NCI-H128 (cell line): ENCODE measurements at regions not wholly inside any gene's neighbourhood (a gene's known extent, or its start where the extent isn't known, plus 50 kb on each side); places are given as distances from the start of the nearest gene placed in this dataset.

ENCODE experiments used
- DNase-seq: peaks from one replicate; lab custom pipeline; 2025; ENCODE audit not compliant: unreplicated experiment; lab: John Stamatoyannopoulos, UW

- DNase-seq = no peak
These were observed 288.0 kb downstream of the ADGB start for GRCh38 chr6:146886587-146887446.

- DNase-seq = no peak
These were observed 288.8 kb downstream of the ADGB start for GRCh38 chr6:146887447-146888077.

DNA sequence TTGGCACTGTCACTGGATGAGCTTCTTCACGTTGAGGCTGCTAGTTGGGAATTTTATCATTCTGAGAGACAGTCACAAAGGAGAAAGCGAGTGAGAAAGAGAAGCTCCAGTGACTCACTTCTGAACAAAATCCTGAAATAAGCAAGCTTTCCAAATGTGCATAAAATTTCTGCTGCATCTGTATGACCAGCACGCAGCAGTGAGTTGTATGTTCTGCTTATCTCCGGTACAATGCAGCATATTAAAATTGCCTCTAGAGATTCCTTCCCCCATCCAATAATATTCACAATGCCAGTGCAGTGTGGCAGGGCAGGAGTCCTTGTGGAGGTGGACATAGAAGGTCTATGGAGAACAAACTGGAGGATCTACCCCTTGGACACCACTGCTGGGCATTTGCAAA lies 290.5 kb downstream of the ADGB start:
- no peak for DNase-seq

DNA sequence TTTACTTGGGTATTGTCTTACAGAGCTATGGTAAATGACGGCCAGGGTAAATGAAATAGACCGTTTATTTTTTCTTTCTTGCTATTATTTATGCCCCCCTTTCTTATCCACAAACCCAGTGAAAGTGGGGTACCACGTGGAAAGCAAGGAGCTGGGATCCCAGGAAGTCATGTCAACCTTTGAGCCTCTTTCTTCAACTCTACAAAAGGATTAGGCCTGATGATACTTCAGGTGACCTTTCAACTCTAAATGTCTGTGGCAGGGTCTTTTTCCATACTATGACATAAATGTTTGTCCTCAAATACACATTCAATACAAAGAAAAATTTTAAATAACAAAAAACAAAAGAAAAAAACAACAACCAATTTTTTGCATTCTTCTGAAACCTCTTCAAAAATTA lies 291.4 kb downstream of the ADGB start:
- no peak for DNase-seq

GRCh38 chr6:146890644-146891434 lies 292.1 kb downstream of the ADGB start:
- DNase-seq = no peak

- no peak for DNase-seq
These were observed 293.0 kb downstream of the ADGB start for GRCh38 chr6:146891615-146892265.

GRCh38 chr6:146892283-146892612 lies 293.5 kb downstream of the ADGB start:
- no peak for DNase-seq

GRCh38 chr6:146892613-146893401 lies 294.0 kb downstream of the ADGB start:
- no peak for DNase-seq

DNA sequence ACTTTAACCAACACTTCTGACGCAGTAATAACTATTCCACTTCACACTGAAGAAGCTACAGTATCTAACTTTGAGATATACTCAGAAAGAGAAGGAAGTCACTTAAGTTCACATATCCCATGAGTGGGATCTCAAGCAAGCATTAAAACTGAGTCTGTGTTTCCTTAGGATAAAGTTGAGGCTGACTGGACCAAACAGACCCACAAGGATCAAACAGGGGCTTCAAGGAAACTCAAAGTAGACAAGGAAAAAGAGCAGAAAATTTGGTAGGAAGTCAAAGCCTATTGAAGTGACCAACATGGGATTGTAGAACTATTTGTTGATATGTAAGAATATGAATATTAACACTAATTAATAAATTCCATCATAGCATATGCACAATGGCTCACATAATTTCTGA lies 294.9 kb downstream of the ADGB start:
- no peak for DNase-seq

DNA sequence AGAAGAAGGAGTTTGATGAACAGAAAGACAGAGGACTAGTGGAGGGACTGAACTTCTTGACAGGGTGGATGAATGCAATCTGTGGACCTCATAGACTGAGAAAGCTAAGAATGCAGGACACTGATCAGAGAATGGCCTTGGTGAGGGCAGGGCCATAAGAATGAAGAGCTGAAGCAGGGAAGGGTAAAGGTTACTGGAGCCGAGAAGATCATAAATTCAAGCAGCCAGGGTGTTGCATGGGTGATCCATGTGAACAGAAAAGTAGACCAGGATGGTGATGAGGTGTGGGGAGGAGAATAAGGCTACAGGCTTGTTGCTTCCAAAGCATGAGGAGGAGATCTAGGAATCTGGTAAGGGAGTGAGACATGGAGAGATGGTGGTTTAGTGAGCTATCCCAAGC lies 295.9 kb downstream of the ADGB start:
- no peak for DNase-seq

DNA sequence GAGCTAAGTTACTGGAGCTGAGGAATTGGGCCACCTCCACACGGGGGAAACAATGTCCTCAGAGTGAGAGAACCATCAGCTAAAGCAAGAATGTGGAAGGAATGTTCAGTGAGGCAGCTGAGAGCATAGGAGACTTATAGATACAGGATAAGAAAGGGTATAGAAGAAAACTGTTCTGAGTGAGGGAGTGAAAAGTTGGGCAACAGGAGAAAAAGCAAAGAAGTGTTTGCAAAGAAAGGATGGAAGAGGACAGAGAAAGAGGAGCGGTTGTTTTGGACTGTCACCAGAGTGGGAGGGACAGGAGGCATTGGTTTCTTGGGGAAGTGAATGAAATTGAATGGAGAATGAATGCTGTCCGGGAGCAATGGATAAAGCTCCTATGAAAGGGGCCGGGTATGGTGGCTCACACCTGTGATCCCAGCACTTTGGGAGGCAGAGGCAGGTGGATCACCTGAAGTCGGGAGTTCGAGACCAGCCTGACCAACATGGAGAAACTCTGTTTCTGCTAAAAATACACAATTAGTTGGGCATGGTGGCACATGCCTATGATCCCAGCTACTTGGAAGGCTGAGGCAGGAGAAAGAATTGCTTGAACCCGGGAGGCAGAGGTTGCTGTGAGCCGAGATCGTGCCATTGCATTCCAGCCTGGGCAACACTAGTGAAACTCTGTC lies 296.5 kb downstream of the ADGB start:
- no peak for DNase-seq

DNA sequence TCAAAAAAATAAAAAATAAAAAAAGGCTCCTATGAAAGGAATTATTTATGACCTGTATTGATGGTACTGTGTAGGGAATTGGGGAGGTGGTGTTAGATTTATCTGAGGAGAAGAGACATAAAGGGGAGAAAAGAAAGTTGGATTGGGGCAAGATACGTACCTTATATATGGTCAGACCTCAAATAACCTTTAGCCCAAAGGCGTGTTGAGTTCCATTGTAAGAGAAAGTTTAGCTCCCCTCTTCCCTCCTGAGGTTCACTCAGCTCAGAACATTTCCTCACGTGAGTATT lies 296.9 kb downstream of the ADGB start:
- no peak for DNase-seq

GRCh38 chr6:146896062-146896813 lies 297.5 kb downstream of the ADGB start:
- no peak for DNase-seq

DNA sequence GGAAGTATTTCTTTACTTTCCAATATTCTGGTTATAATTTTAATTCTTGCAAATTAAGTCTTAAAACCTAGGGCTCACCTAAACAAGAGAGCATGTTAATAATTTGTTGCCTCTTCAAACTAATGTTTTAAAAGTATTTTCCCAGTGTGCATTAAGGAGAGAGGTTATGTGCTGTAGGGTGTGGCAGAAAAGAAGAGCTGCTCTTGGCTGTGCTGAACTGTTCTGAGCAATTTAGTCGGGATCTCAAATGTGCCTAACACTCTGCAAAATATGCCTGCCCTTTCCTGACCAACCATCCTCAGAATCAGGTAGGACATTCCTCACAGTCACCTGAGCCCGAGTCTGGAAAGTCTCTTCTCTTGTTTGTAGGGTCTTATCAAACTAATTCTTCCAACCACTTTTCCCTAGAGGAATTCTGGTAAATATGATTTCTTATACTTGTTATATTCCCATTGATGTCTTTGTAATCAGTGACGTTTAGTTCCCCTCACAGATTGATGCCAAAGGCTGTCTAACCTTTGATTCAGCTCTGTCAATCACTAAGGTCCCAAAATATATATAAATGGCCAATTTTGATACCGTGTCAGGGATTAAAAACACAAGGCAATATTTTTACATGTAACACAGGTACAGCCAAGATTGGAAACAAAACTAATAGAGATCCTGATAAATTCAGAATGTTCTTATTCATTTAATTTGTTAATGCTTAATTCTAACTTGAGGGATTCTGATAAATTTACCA lies 298.4 kb downstream of the ADGB start:
- no peak for DNase-seq

DNA sequence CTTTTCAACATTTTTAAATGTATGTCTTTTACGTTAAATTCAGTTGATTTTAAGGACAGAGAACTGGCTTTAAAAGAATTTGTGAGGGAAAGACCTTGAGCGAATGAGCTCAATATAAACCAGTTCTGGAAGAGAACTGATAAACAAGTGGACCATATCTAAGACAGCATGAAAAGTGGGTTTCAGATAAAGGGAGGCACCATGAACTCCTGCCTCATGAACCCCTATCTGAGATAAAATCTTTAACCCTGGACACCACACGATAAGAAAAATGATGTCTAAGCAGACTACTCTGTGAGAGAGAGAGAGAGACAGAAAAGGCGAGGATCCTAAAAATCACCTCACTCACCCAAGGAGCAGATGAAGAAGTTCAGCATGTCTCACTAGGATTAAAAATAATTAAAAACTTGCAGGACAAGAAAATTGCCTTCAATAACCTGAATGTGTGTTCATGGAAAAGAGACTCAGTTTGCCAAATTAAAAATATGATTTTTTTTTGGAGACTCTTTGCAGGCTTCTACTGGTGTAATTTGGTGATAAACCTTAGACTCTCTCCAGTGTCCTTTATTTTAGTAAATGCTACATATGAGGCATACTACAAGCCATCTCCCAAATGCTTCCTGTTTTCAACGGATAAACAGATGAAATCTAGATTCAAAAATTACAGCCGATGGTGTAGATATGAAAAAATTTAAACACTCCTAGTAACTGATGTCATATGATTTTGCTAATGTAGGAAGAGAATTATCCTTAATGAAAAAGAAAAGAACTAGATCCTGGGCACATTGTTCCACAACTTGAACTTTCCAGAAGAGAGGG lies 299.5 kb downstream of the ADGB start:
- DNase-seq = no peak

DNA sequence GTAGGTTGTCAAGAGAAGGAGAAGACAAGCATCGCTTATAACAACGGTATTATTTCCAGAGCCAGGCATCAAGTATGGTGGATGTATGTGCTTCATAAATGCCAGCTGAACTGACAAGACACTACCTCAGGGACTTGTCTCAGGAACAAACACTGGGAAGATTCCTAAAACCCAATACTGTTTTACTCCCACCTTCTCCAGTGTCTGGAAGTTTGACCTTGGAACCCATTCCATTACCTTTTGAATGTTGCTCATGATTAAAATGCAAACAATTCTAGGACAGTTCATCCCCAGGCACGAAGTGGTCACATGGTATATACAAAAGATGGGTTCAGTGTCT lies 300.1 kb downstream of the ADGB start:
- DNase-seq = no peak

DNA sequence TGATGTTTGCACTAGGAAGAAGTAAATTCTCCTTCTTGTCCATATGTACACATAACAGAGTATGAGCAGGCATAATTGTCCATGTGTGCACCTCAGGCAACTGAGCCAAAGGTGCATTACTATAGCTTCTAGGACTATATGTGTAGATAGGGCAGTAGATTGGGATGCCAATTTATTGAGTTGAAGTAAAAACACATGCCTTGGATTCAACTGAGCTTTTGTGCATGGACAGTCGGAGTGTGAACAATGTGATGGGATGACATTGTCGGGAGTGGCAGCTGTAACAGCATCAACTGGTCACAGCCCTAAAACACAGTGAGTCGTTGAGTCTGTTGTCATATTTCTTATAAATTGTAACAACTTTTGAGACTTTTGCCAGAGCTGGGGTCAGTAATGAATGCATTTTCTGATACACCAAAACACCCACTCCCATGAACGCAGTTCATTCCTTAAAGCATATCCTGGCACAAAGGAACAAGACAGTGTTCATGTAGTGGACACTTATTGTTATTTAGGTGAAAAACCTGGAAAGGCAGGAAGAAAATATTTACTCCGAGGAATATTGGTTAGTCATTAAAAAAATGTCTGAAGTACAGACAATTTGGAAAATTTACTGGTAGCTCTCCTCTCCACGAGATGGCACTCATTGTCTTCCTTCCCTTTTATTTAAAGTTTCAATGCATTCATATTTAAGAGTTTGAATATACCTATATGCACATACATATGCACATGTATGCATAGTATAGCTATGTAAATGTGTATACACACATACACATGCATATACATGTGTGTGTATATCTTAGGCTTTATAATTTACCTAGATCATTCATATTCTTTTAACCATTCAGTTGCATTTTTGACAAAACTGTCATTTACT lies 302.0 kb upstream of the STXBP5 start:
- no peak for DNase-seq
